ENCODE measurements at regions not wholly inside any gene's neighbourhood (a gene's known extent, or its start where the extent isn't known, plus 50 kb on each side); places are given as distances from the start of the nearest gene placed in this dataset.
"Not testable (repeated sequence)": the region's sequence is repeated elsewhere in the genome, so short reads cannot be mapped to it uniquely, and the experiment has no call there.

DNA sequence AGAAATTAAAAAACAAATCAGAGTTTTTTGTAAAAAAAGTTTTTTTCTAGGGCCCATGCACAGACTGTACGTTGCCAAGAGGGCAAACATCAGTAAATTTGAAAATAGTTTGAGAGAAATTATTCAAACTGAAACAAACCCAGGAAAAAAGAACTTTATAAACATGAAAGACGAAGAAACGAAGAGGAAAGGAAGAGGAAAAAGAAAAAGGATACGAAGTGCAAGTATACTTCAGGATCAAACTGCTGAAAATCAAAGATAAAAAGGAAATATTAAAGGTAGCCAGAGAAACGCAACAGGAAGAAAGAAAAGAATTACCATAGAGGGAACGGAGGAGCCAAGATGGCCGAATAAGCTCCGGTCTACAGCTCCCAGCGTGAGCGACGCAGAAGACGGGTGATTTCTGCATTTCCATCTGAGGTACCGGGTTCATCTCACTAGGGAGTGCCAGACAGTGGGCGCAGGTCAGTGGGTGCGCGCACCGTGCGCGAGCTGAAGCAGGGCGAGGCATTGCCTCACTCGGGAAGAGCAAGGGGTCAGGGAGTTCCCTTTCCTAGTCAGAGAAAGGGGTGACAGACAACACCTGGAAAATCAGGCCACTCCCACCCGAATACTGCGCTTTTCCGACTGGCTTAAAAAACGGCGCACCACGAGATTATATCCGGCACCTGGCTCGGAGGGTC, 94.4 kb upstream of the GAS1 start:
- not testable (repeated sequence) for DNase-seq (ENCODE audit: low read depth in 4 of 4, low spot score in 3 of 4)

DNA sequence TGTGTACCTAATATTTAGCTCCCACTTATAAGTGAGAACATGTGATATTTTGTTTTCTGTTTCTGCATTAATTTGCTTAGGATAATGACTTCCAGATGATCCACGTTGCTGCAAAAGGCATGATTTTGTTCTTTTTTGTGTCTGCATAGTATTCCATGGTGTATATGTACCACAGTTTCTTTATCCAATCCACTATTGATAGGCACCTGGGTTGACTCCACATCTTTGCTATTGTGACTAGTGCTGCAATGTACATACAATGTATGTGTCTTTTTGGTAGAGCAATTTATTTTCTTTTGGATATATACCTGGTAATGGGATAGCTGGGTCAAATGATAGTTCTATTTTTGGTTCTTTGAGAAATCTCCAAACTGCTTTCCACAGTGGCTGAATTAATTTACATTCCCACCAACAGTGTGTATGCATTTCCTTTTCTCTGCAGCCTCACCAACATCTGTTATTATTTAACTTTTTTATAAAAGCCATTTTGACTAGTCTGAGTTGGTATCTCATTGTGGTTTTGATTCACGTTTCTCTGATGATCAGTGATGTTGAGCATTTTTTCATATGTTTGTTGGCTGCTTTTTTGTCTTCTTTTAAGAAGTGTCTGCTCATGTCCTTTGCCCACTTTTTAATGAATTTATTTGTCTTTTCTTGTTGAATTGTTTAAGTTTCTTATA, 102.8 kb upstream of the GAS1 start:
- DNase-seq (ENCODE audit: low read depth in 4 of 4, low spot score in 3 of 4), result not testable (repeated sequence)

- DNase-seq (ENCODE audit: low read depth in 4 of 4, low spot score in 3 of 4), result no peak
Measured at GRCh38 chr9:87054999-87055686, 107.8 kb upstream of the GAS1 start.

DNA sequence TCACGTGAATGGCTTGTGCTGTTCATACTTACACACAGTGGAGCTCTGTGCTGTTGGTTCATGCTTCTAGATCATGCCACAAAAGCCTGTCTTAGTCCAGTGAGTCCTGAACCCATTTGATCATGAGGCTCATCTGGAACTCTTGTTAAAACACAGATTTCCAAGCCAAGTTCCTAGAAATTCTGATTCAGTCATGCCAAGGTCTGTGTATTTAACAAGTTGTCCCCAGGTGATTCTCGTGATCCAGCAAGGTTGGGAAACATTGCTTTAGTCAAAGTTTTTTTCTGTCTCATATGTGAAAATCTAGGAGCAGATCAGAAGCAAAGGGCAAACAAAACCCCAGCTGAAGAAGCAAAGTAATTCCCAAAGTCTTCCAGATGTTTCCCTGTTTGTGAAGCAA, 112.5 kb upstream of the GAS1 start:
- no peak for DNase-seq (ENCODE audit: low read depth in 4 of 4, low spot score in 3 of 4)

- no peak for DNase-seq (ENCODE audit: low read depth in 4 of 4, low spot score in 3 of 4)
Measured at GRCh38 chr9:87062746-87063145, 115.4 kb upstream of the GAS1 start.

DNA sequence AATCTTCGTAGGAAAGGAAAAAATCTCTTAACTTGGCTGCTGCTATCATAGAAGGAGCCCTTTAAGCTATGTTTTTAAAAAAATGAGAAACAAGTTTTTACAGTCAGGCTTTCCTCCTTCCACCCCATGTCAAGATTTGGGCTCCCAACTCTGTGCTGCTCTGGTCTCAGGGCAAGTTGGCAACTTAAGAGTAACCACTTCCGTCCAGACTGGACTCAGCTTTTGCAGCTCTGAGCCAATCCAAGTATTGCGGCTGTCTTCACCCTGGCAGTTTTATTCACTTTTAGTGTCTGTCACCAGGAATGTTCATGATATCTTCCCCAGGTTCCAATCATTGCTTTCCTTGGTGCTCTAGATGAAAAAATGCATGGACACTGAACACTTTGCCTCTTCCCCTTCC, 115.9 kb upstream of the GAS1 start:
- no peak for DNase-seq (ENCODE audit: low read depth in 4 of 4, low spot score in 3 of 4)

GRCh38 chr9:87063871-87064270, 116.6 kb upstream of the GAS1 start:
- no peak for DNase-seq (ENCODE audit: low read depth in 4 of 4, low spot score in 3 of 4)

GRCh38 chr9:87064311-87064710, 117.0 kb upstream of the GAS1 start:
- no peak for DNase-seq (ENCODE audit: low read depth in 4 of 4, low spot score in 3 of 4)

GRCh38 chr9:87065981-87066380, 118.7 kb upstream of the GAS1 start:
- no peak for DNase-seq (ENCODE audit: low read depth in 4 of 4, low spot score in 3 of 4)

DNA sequence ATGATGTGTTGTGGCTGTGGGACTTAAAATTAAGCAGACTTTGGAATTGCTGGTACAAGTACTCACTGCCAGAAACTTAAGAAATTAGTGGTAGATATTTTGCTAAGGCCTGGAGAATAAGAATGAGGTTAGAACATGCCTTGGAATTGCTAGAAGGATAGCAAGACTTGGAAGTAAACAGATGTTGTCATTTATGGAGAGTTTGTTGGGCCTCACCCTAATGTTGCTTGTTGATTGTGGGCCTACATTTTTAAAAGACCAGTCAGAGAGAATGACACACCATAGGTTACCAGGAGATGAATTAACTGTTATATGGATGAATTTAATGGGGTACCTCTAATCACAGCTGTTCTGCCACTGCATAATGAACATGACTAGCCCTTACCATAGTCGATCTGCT, 120.1 kb upstream of the GAS1 start:
- no peak for DNase-seq (ENCODE audit: low read depth in 4 of 4, low spot score in 3 of 4)

DNA sequence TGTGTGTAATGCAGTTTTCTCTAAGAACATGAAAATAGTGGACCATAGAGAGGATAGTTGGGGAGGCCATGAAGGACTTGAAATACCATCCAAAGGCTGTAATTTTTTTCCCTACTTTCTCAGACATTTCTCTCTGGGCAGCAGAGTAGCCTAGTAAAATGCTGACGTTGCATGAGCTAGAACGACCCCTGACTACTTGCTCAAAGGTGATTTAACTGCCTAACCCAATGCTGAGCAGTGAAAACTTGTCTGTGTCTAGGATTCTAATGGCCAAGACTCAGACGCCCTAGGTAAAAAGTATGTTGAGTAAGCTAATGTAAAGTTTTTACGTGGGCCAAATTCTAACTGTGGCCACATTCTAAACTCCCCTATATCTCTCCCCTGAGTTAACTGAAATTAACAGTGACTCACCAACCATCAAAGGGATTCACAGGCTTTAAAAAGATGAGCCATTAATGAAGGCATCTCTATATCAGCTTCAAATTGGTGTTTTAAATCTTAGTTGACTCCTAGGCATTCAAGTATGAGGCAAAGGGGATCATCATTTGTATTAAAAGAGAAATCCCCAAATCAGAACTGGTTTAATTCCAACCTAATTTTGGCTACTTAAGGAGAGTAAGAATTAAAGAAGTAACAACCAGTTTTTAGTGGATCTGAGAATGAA, 121.0 kb upstream of the GAS1 start:
- DNase-seq (ENCODE audit: low read depth in 4 of 4, low spot score in 3 of 4), result no peak

- DNase-seq (ENCODE audit: low read depth in 4 of 4, low spot score in 3 of 4), result no peak
Measured at GRCh38 chr9:87069690-87070089, 122.4 kb upstream of the GAS1 start.

DNA sequence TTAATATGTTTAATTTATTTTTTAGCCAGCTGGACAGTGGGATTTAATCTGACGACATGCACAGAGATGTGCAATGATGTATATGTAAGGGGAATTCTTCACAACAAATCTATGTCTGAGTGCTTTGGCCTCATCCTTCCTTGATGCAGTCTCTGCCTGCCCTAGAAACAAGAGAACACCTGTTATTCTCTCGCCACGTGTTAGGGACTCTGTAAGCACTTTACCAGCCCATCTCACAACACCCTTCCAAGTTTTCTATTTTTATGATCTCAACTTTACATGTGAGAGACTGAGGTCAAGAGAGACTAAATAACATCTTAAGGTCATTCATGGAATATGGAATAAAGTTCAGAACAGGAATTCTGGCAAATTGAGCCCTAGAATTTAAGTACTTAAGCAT, 123.0 kb upstream of the GAS1 start:
- no peak for DNase-seq (ENCODE audit: low read depth in 4 of 4, low spot score in 3 of 4)

DNA sequence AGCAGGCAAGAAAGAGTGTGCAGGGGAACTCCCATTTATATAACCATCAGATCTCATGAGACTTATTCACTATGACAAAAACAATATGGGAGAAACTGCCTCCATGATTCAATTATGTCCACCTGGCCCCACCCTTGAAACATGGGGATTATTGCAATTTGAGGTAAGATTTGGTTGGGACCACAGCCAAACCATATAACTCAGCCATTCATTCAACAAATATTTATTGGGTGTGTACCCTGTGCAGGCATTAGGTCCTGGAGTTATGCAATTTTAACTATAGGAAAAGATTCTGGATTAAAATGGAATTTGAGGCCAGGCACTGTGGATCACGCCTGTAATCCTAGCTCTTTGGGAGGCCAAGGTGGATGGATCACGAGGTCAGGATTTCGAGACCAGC, 124.2 kb upstream of the GAS1 start:
- no peak for DNase-seq (ENCODE audit: low read depth in 4 of 4, low spot score in 3 of 4)

DNA sequence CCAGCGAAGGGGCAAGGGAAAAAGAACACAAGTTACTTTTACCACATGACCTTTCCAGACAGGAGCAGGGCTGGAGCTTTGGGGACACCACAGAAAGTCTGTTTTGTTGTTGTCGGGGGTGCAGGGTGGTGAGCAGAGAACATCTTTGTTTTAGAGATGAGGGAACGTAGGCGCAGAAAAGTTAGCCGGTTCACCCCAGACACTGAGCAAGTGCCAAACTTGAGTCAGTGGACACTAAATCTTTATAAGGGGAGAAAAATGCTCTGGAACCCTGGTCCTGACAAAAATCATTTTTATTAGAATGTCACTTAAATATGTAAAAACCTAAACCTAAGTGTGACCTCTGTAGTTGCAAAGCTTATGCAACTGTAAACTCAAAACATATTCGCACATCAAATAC, 126.4 kb upstream of the GAS1 start:
- no peak for DNase-seq (ENCODE audit: low read depth in 4 of 4, low spot score in 3 of 4)

DNA sequence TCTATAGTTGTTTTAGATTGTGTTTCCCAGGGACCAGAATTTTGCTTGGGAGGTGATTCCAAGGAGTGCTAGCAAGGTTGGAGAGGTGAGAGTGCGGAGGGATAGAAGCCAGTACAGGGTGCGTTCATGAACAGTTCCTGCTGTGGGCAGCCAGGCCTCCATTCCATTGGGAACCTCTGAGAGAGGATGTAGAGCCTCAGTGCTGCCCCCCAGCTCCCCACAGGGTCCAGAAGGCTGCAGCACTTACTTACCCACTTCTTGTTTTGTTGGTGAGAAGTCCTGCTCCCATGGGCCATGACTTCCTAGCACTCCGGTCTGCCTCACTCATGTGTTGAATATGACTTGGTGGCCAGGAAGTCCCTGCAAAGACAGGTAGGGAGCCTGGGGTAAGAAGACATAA, 128.2 kb upstream of the GAS1 start:
- no peak for DNase-seq (ENCODE audit: low read depth in 4 of 4, low spot score in 3 of 4)

GRCh38 chr9:87076825-87077224, 129.5 kb upstream of the GAS1 start:
- no peak for DNase-seq (ENCODE audit: low read depth in 4 of 4, low spot score in 3 of 4)

GRCh38 chr9:87077986-87078385, 130.7 kb upstream of the GAS1 start:
- DNase-seq (ENCODE audit: low read depth in 4 of 4, low spot score in 3 of 4), result no peak

DNA sequence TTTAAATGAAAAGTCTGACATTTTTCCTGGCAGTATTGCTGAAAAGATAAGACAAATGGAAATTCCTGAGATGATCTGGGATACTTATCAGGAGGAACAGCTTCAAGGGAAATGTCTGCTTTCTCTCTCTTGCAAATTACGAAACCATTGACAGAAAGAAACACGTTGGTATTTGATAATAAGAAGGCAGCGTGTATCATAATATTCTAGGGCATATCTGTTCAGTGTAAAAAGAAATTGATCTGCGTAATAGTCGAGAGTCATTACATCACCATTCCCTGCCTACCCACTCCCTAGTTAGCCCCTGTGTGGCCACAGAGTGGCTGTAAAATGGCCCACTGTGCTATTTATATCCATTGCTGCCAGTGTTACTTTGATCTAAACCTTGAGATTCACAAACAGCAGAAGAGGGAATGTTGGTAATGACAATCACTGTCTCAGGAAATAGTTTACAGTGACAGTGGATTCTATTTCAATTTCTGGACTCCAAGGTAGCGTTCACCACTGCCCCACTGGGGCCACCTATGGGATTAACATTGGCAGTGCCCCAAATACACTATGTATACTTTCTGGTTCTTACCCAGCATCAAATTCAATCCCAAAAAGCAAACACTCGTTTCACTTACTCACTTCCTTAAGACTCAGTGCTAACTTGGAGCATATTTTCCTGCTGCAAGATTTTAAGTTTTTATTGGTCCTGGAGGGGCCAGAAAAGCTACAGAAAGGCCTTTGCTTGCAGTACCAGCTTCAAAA, 133.4 kb upstream of the GAS1 start:
- DNase-seq (ENCODE audit: low read depth in 4 of 4, low spot score in 3 of 4), result no peak

GRCh38 chr9:87081503-87081902, 134.2 kb upstream of the GAS1 start:
- no peak for DNase-seq (ENCODE audit: low read depth in 4 of 4, low spot score in 3 of 4)

GRCh38 chr9:87083986-87084385, 136.7 kb upstream of the GAS1 start:
- no peak for DNase-seq (ENCODE audit: low read depth in 4 of 4, low spot score in 3 of 4)

All from left renal pelvis (tissue), 4 donors.